HG02884 (cell line): ENCODE measurements at regions not wholly inside any gene's neighbourhood (a gene's known extent, or its start where the extent isn't known, plus 50 kb on each side); places are given as distances from the start of the nearest gene placed in this dataset.
"Not testable (repeated sequence)": the region's sequence is repeated elsewhere in the genome, so short reads cannot be mapped to it uniquely, and the experiment has no call there.

ENCODE experiments used
- ATAC-seq: cut with Tn5 transposase; IDR thresholded peaks from one replicate; pipeline ENCODE4 v1.9.1; 2021; ENCODE audit warnings: mild to moderate bottlenecking, moderate library complexity; ENCODE audit not compliant: unreplicated experiment

- no peak for ATAC-seq
Measured at GRCh38 chr18:70416496-70416895, 127.7 kb downstream of the SOCS6 start.

- ATAC-seq: no peak
Measured at GRCh38 chr18:70415823-70416488, 127.1 kb downstream of the SOCS6 start.

GRCh38 chr18:70414315-70414900 lies 125.6 kb downstream of the SOCS6 start:
- ATAC-seq: no peak

- ATAC-seq: no peak
Measured at GRCh38 chr18:70413455-70413854, 124.6 kb downstream of the SOCS6 start.

GRCh38 chr18:70411876-70412435 lies 123.1 kb downstream of the SOCS6 start:
- no peak for ATAC-seq

- ATAC-seq: no peak
Measured at GRCh38 chr18:70411307-70411706, 122.5 kb downstream of the SOCS6 start.

- ATAC-seq: no peak
Measured at GRCh38 chr18:70405052-70405451, 116.2 kb downstream of the SOCS6 start.

- ATAC-seq: no peak
Measured at GRCh38 chr18:70400476-70400875, 111.6 kb downstream of the SOCS6 start.

- no peak for ATAC-seq
Measured at GRCh38 chr18:70398076-70398475, 109.2 kb downstream of the SOCS6 start.

- ATAC-seq: no peak
Measured at GRCh38 chr18:70397259-70397925, 108.5 kb downstream of the SOCS6 start.

GRCh38 chr18:70395771-70396170 lies 106.9 kb downstream of the SOCS6 start:
- not testable (repeated sequence) for ATAC-seq

- ATAC-seq: no peak
Measured at GRCh38 chr18:70394672-70395071, 105.8 kb downstream of the SOCS6 start.

- ATAC-seq: no peak
Measured at GRCh38 chr18:70390371-70391090, 101.7 kb downstream of the SOCS6 start.

GRCh38 chr18:70389036-70389435 lies 100.2 kb downstream of the SOCS6 start:
- ATAC-seq: not testable (repeated sequence)

GRCh38 chr18:70387027-70387426 lies 98.2 kb downstream of the SOCS6 start:
- ATAC-seq: no peak

GRCh38 chr18:70386582-70386981 lies 97.7 kb downstream of the SOCS6 start:
- ATAC-seq: no peak

- ATAC-seq: no peak
Measured at GRCh38 chr18:70385474-70385873, 96.6 kb downstream of the SOCS6 start.

GRCh38 chr18:70384181-70384790 lies 95.4 kb downstream of the SOCS6 start:
- no peak for ATAC-seq

GRCh38 chr18:70382992-70383717 lies 94.3 kb downstream of the SOCS6 start:
- no peak for ATAC-seq

- ATAC-seq: no peak
Measured at GRCh38 chr18:70382017-70382416, 93.2 kb downstream of the SOCS6 start.
